Endodermal cell (in vitro differentiated cells): ENCODE measurements at regions not wholly inside any gene's neighbourhood (a gene's known extent, or its start where the extent isn't known, plus 50 kb on each side); places are given as distances from the start of the nearest gene placed in this dataset.

Source experiments
- DNase-seq: peaks from one replicate; pipeline ENCODE4 v3.0.0-alpha.2; 2017
- H3K27ac ChIP-seq: 2 replicates; pipeline ENCODE4 v1.5.1; 2013; ENCODE audit warnings: mild to moderate bottlenecking, low read depth, low read length, moderate library complexity
- H3K27me3 ChIP-seq: 2 replicates; pipeline ENCODE4 v1.6.1; 2013; ENCODE audit warnings: mild to moderate bottlenecking, low read length, moderate library complexity; ENCODE audit not compliant: insufficient read depth, control insufficient read depth, poor library complexity, severe bottlenecking
- H3K36me3 ChIP-seq: 2 replicates; pipeline ENCODE4 v1.7.0; 2013; ENCODE audit warnings: mild to moderate bottlenecking, low read length, moderate library complexity; ENCODE audit not compliant: control insufficient read depth, insufficient read depth
- H3K4me1 ChIP-seq: one replicate; pipeline ENCODE4 v1.7.0; 2013; ENCODE audit warnings: low read length; ENCODE audit not compliant: control insufficient read depth, insufficient read depth
- H3K4me3 ChIP-seq: 2 replicates; pipeline ENCODE4 v1.5.1; 2013; ENCODE audit warnings: mild to moderate bottlenecking, low read length, moderate library complexity
- H3K9ac ChIP-seq: 2 replicates; pipeline ENCODE4 v1.6.1; 2013; ENCODE audit warnings: mild to moderate bottlenecking, low read length, moderate library complexity; ENCODE audit not compliant: poor library complexity, severe bottlenecking; ENCODE audit errors: extremely low read depth
- H3K9me3 ChIP-seq: 2 replicates; pipeline ENCODE4 v1.6.1; 2013; ENCODE audit warnings: mild to moderate bottlenecking, low read length, moderate library complexity; ENCODE audit not compliant: control insufficient read depth
- H3K27ac Mint-ChIP-seq: 2 replicates; pipeline ENCODE4 v1.8.0; 2020; ENCODE audit warnings: mixed read lengths
- H3K27me3 Mint-ChIP-seq: 2 replicates; pipeline ENCODE4 v1.8.0; 2021; ENCODE audit warnings: mild to moderate bottlenecking, mixed read lengths; ENCODE audit not compliant: insufficient read depth
- H3K36me3 Mint-ChIP-seq: 2 replicates; pipeline ENCODE4 v1.8.0; 2020; ENCODE audit warnings: low read depth, mixed read lengths
- H3K4me1 Mint-ChIP-seq: 2 replicates; pipeline ENCODE4 v1.8.0; 2020; ENCODE audit warnings: mixed read lengths
- H3K4me3 Mint-ChIP-seq: 2 replicates; pipeline ENCODE4 v1.8.0; 2020; ENCODE audit warnings: mild to moderate bottlenecking, moderate library complexity, mixed read lengths
- H3K9me3 Mint-ChIP-seq: 2 replicates; pipeline ENCODE4 v1.8.0; 2020; ENCODE audit warnings: mild to moderate bottlenecking, mixed read lengths
- CTCF ChIP-seq: fragments of 200-600 bp; sonication (generic); conservative IDR thresholded peaks from 2 replicates; pipeline ENCODE4 v1.5.0; 2021; ENCODE audit warnings: antibody characterized with exemption, mild to moderate bottlenecking
- WGBS, 2 experiments: methylation state at CpG; one replicate each; pipeline versions ENCODE4 v1.1.5 to v1.1.7; 2013; ENCODE audit warnings: missing lambda C conversion rate in 2 of 2, mixed read lengths in 1 of 2; ENCODE audit not compliant: insufficient coverage in 1 of 2, insufficient read length in 1 of 2; 5-methylcytosine and 5-hydroxymethylcytosine counted together

GRCh38 chr12:17759982-17760381 lies 330.0 kb downstream of the RERGL start:
- Histone ChIP-seq H3K27ac (no peak overlapping the region), H3K9me3 (no peaks in the 10 kb centered on the region), H3K9ac (no peak overlapping the region), H3K36me3 (no peaks in the 10 kb centered on the region), H3K27me3 (no peaks in the 10 kb centered on the region), H3K4me3 (no peak overlapping the region), H3K4me1 (no peaks in the 10 kb centered on the region)
- Mint-ChIP-seq H3K4me3 (no peak overlapping the region), H3K4me1 (no peaks in the 10 kb centered on the region), H3K36me3 (no peaks in the 10 kb centered on the region), H3K9me3 (peaks cover 8% of the 10 kb centered on the region), H3K27ac (no peak overlapping the region), H3K27me3 (no peaks in the 10 kb centered on the region)
- WGBS, 2 experiments: 85 to 94% methylated on average over 7 to 8 of the region's 8 CpGs
- no peak for TF ChIP-seq CTCF
- no peak for DNase-seq
